K562 (cell line): ENCODE measurements at regions not wholly inside any gene's neighbourhood (a gene's known extent, or its start where the extent isn't known, plus 50 kb on each side); places are given as distances from the start of the nearest gene placed in this dataset.
A peak's percentile ranks its signal among the peaks of the same experiment; 100 is the strongest.

ENCODE experiments used
- ATAC-seq: fragments of 200-7000 bp; cut with Tn5 transposase; 3 replicates; pipeline ENCODE4 v1.9.1; 2020; ENCODE audit warnings: moderate library complexity
- BruUV-seq: library from RNA; stranded (reverse); fragments of 400-500 nt; replicated peaks from 2 replicates; lab custom pipeline; 2021; lab: Mats Ljungman, UMichigan
- CTCF ChIA-PET: fragments of 300-600 bp; formaldehyde crosslinking; extraction: SDS; loops from one replicate; lab custom pipeline; 2021; ENCODE audit warnings: low intra/inter-chr PET ratio; lab: Yijun Ruan, JAX
- POLR2A ChIA-PET: fragments of 300-600, 350-650 bp; sonication (Branson Sonifier 250); formaldehyde crosslinking; extraction: SDS; loops from one replicate; lab custom pipeline; 2021; ENCODE audit warnings: antibody characterized with exemption, inconsistent platforms; lab: Yijun Ruan, JAX
- DNase-seq, 4 experiments: peaks; one replicate each; pipeline versions ENCODE4 v3.0.0 to v3.0.0-alpha.2; 2011 to 2018; ENCODE audit warnings: low spot score in 3 of 4, mixed read lengths in 3 of 4; ENCODE audit errors: extremely low read depth in 1 of 4
- FAIRE-seq: peaks from 2 replicates; lab custom pipeline; 2011; peaks lifted over from hg19 to GRCh38; lab: Jason Lieb, UNC
- H2AFZ ChIP-seq: 2 replicates; pipeline ENCODE4 v1.6.0; 2011; ENCODE audit warnings: low read depth, low read length, control low read depth, inconsistent platforms
- H3K27ac ChIP-seq: fragments of 200-600 bp; 3 replicates; pipeline ENCODE4 v1.8.0; 2011; ENCODE audit warnings: low read depth, mild to moderate bottlenecking, control low read depth, inconsistent platforms, low read length, moderate library complexity, mixed read lengths; ENCODE audit errors: extremely low read depth
- H3K27me3 ChIP-seq, 2 experiments: fragments of 300-600 bp in 1 of 2; 2 replicates in 1 of 2; 3 replicates in 1 of 2; pipeline versions ENCODE4 v1.6.0 to v1.8.0; 2011; ENCODE audit warnings: inconsistent platforms in 2 of 2, low read length in 2 of 2, mild to moderate bottlenecking in 1 of 2, mixed read lengths in 1 of 2, moderate library complexity in 1 of 2; ENCODE audit not compliant: control insufficient read depth in 2 of 2, insufficient read depth in 2 of 2
- H3K36me3 ChIP-seq: fragments of 300-600 bp; 3 replicates; pipeline ENCODE4 v1.8.0; 2011; ENCODE audit warnings: mild to moderate bottlenecking, low read length, inconsistent platforms; ENCODE audit not compliant: control insufficient read depth, insufficient read depth
- H3K4me1 ChIP-seq, 2 experiments: fragments of 200-600 bp in 1 of 2; replicated peaks in 1 of 2; 2 replicates in 1 of 2; 3 replicates in 1 of 2; pipeline versions ENCODE4 v1.5.1 to v1.8.0; 2011; ENCODE audit warnings: inconsistent platforms in 2 of 2, low read length in 2 of 2, mild to moderate bottlenecking in 1 of 2, mixed read lengths in 1 of 2, moderate library complexity in 1 of 2; ENCODE audit not compliant: control insufficient read depth in 2 of 2, insufficient read depth in 2 of 2
- H3K4me2 ChIP-seq: 2 replicates; pipeline ENCODE4 v1.6.1; 2011; ENCODE audit warnings: low read length, control low read depth, inconsistent platforms, mixed read lengths; ENCODE audit not compliant: insufficient read depth
- H3K4me3 ChIP-seq: fragments of 200-600 bp; sonication (generic), shearing (Covaris generic); 2 replicates; pipeline ENCODE4 v1.5.1; 2016; ENCODE audit warnings: control low read depth, inconsistent platforms
- H3K79me2 ChIP-seq: fragments of 200-600 bp; 3 replicates; pipeline ENCODE4 v1.8.0; 2011; ENCODE audit warnings: low read length, inconsistent platforms; ENCODE audit not compliant: control insufficient read depth, insufficient read depth
- H3K9ac ChIP-seq, 2 experiments: 2 replicates each; pipeline versions ENCODE4 v1.6.0 to v1.6.1; 2011; ENCODE audit warnings: low read depth in 2 of 2, low read length in 2 of 2, control low read depth in 1 of 2, inconsistent platforms in 1 of 2, mild to moderate bottlenecking in 1 of 2, mixed read lengths in 1 of 2; ENCODE audit not compliant: insufficient read depth in 1 of 2
- H3K9me1 ChIP-seq: one replicate; pipeline ENCODE4 v1.6.0; 2011; ENCODE audit warnings: inconsistent platforms, mild to moderate bottlenecking, low read length, moderate library complexity; ENCODE audit not compliant: control insufficient read depth, insufficient read depth
- H3K9me3 ChIP-seq: replicated peaks from 2 replicates; pipeline ENCODE4 v1.5.1; 2011; ENCODE audit warnings: low read depth, low read length, inconsistent platforms; ENCODE audit not compliant: control insufficient read depth, insufficient read depth
- H4K20me1 ChIP-seq: replicated peaks from 2 replicates; pipeline ENCODE4 v1.6.1; 2011; ENCODE audit warnings: low read length, inconsistent platforms, mixed read lengths; ENCODE audit not compliant: control insufficient read depth, insufficient read depth
- AFF1 ChIP-seq, 2 experiments: fragments of 450-650 bp; IDR thresholded peaks; 2 replicates each; pipeline ENCODE4 v1.6.1; 2018; ENCODE audit warnings: mild to moderate bottlenecking in 2 of 2, low read depth in 1 of 2; ENCODE audit not compliant: partially characterized antibody in 2 of 2
- CAMTA2 ChIP-seq: fragments of 250-450 bp; sonication (Bioruptor Pico); conservative IDR thresholded peaks from 2 replicates; pipeline ENCODE4 v1.5.1; 2022
- CHCHD3 ChIP-seq: fragments of 250-450 bp; sonication (Bioruptor Pico); IDR thresholded peaks from 2 replicates; pipeline ENCODE4 v2.1.2; 2022; ENCODE audit warnings: mild to moderate bottlenecking
- ETS2 ChIP-seq: IDR thresholded peaks from 2 replicates; pipeline ENCODE4 v1.6.1; 2016; ENCODE audit warnings: borderline replicate concordance, missing genetic modification characterization, mild to moderate bottlenecking, moderate library complexity, missing compliant biosample characterization; ENCODE audit not compliant: poor library complexity, severe bottlenecking
- ETV5 ChIP-seq: sonication (generic); formaldehyde crosslinking; IDR thresholded peaks from 2 replicates; pipeline ENCODE4 v1.4.0; 2020; ENCODE audit warnings: low read depth, mild to moderate bottlenecking, missing genetic modification reagents
- EWSR1 ChIP-seq: fragments of 450-650 bp; IDR thresholded peaks from 2 replicates; pipeline ENCODE4 v1.6.1; 2018; ENCODE audit warnings: borderline replicate concordance, mild to moderate bottlenecking, low read depth, moderate library complexity; ENCODE audit not compliant: partially characterized antibody
- RBM22 ChIP-seq: fragments of 200-400 bp; formaldehyde crosslinking; IDR thresholded peaks from 2 replicates; pipeline ENCODE4 v1.6.1; 2018; ENCODE audit warnings: low read length, low read depth; ENCODE audit not compliant: poor library complexity, severe bottlenecking
- SP2 ChIP-seq: IDR thresholded peaks from 2 replicates; pipeline ENCODE4 v1.6.1; 2011; ENCODE audit warnings: mild to moderate bottlenecking, low read depth, low read length, moderate library complexity; ENCODE audit not compliant: poor library complexity, severe bottlenecking; ENCODE audit errors: extremely low read depth
- TEAD1 ChIP-seq, 2 experiments: fragments of 450-650 bp in 1 of 2; sonication (generic) in 1 of 2; formaldehyde crosslinking; IDR thresholded peaks; 2 replicates each; pipeline versions ENCODE4 v1.4.0 to v1.8.0; 2020 to 2022; ENCODE audit warnings: mild to moderate bottlenecking in 2 of 2, missing genetic modification reagents in 1 of 2
- ZNF175 ChIP-seq: fragments of 200-800 bp; sonication (Bioruptor generic); IDR thresholded peaks from 2 replicates; pipeline ENCODE4 v1.6.1; 2016; ENCODE audit warnings: low read depth, mild to moderate bottlenecking, missing genetic modification characterization, missing compliant biosample characterization
- ZNF830 ChIP-seq: fragments of 250-450 bp; sonication (Bioruptor Pico); IDR thresholded peaks from 2 replicates; pipeline ENCODE4 v1.5.0; 2021; ENCODE audit warnings: mild to moderate bottlenecking
- WGBS: fragments of 100-300 bp; shearing (Covaris generic); methylation state at CpG from one replicate; pipeline ENCODE4 v1.1.6; 2016; ENCODE audit warnings: low coverage, mixed read lengths; ENCODE audit not compliant: insufficient coverage; ENCODE audit errors: missing lambda C conversion rate; 5-methylcytosine and 5-hydroxymethylcytosine counted together
- in situ Hi-C: fragments of 300-500 bp; cut with MboI; formaldehyde crosslinking; loops from 4 replicates; pipeline ENCODE4 v1.15.0; 2018; ENCODE audit warnings: inconsistent platforms, mixed read lengths
- intact Hi-C: fragments of 100-400 bp; cut with micrococcal nuclease; formaldehyde crosslinking; loops from 2 replicates; pipeline ENCODE4 v1.14.2; 2022
- TF ChIP-seq, protein P1 (sequence below): fragments of 250-450 bp; sonication (Bioruptor Pico); IDR thresholded peaks from 2 replicates; pipeline ENCODE4 v1.5.1; 2021; ENCODE audit warnings: mild to moderate bottlenecking
- TF ChIP-seq, protein P2 (sequence below): fragments of 250-450 bp; sonication (Bioruptor Pico); IDR thresholded peaks from 2 replicates; pipeline ENCODE4 v1.5.0; 2021; ENCODE audit warnings: mild to moderate bottlenecking, borderline replicate concordance

GRCh38 chr16:81174644-81175324 is 63.7 kb upstream of the BCO1 start:
- FAIRE-seq: no peak
- TF ChIP-seq, protein P1, sequence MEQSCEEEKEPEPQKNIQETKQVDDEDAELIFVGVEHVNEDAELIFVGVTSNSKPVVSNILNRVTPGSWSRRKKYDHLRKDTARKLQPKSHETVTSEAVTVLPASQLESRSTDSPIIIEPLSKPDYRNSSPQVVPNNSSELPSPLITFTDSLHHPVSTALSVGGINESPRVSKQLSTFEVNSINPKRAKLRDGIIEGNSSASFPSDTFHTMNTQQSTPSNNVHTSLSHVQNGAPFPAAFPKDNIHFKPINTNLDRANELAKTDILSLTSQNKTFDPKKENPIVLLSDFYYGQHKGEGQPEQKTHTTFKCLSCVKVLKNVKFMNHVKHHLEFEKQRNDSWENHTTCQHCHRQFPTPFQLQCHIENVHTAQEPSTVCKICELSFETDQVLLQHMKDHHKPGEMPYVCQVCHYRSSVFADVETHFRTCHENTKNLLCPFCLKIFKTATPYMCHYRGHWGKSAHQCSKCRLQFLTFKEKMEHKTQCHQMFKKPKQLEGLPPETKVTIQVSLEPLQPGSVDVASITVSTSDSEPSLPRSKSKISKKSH (CRISPR knock-in tag): no peak
- TF ChIP-seq, protein P2, sequence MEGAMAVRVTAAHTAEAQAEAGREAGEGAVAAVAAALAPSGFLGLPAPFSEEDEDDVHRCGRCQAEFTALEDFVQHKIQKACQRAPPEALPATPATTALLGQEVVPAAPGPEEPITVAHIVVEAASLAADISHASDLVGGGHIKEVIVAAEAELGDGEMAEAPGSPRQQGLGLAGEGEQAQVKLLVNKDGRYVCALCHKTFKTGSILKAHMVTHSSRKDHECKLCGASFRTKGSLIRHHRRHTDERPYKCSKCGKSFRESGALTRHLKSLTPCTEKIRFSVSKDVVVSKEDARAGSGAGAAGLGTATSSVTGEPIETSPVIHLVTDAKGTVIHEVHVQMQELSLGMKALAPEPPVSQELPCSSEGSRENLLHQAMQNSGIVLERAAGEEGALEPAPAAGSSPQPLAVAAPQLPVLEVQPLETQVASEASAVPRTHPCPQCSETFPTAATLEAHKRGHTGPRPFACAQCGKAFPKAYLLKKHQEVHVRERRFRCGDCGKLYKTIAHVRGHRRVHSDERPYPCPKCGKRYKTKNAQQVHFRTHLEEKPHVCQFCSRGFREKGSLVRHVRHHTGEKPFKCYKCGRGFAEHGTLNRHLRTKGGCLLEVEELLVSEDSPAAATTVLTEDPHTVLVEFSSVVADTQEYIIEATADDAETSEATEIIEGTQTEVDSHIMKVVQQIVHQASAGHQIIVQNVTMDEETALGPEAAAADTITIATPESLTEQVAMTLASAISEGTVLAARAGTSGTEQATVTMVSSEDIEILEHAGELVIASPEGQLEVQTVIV (CRISPR knock-in tag): no peak
- TF ChIP-seq AFF1 (IDR thresholded peaks at IDR 0.05; ENCODE audit: low read depth in 1 of 2, partially characterized antibody in 2 of 2) (no peak), ETS2 (tag) (no peak), CHCHD3 (no peak), ETV5 (no peak), EWSR1 (no peak), CAMTA2 (CRISPR knock-in tag) (no peak), SP2 (no peak), ZNF175 (CRISPR knock-in tag) (no peak), ZNF830 (CRISPR knock-in tag) (no peak), TEAD1 (CRISPR knock-in tag; IDR thresholded peaks at IDR 0.05) (no peak), RBM22 (no peak)
- TF ChIP-seq, all 486 proteins: peak for 0
- Histone ChIP-seq H3K27ac (no peak overlapping the region), H3K4me1 (no peaks in the 10 kb centered on the region), H4K20me1 (no peaks in the 10 kb centered on the region), H3K4me2 (no peak overlapping the region), H3K4me3 (no peak overlapping the region), H2AFZ (no peak overlapping the region), H3K9me3 (no peaks in the 10 kb centered on the region), H3K27me3 (peaks cover 29 to 90% of the 10 kb centered on the region in 2 experiments), H3K9me1 (no peaks in the 10 kb centered on the region), H3K9ac (no peak overlapping the region; a peak in 1 of 4 replicates), H3K36me3 (no peaks in the 10 kb centered on the region), H3K79me2 (no peaks in the 10 kb centered on the region)
- 3% methylated on average over 13 of the region's 13 CpGs for WGBS
- in situ Hi-C loops (no loop called here), intact Hi-C loops (no loop called here)
- ChIA-PET POLR2A (no interaction called here), CTCF (no interaction called here)
- no TSS peak for BruUV-seq
- DNase-seq: no peak
- ATAC-seq: peak; percentile 44
